GM12878 (cell line): ENCODE measurements at regions not wholly inside any gene's neighbourhood (a gene's known extent, or its start where the extent isn't known, plus 50 kb on each side); places are given as distances from the start of the nearest gene placed in this dataset.

ENCODE experiments used
- CREB1 ChIP-seq: IDR thresholded peaks from 2 replicates; pipeline ENCODE4 v1.6.1; 2012; ENCODE audit warnings: low read depth, mild to moderate bottlenecking, inconsistent platforms
- CTCF ChIP-seq, 3 experiments: IDR thresholded peaks in 2 of 3; conservative IDR thresholded peaks in 1 of 3; 2 replicates each; pipeline ENCODE4 v1.5.1; 2011; ENCODE audit warnings: low read depth in 3 of 3, low read length in 3 of 3, mild to moderate bottlenecking in 3 of 3, control low read depth in 2 of 3, moderate library complexity in 2 of 3, inconsistent platforms in 1 of 3, mixed read lengths in 1 of 3; ENCODE audit not compliant: control insufficient read depth in 2 of 3, insufficient read depth in 1 of 3; ENCODE audit errors: extremely low read depth in 1 of 3
- JUNB ChIP-seq: IDR thresholded peaks from 2 replicates; pipeline ENCODE4 v1.6.1; 2016; ENCODE audit warnings: antibody characterized with exemption, mild to moderate bottlenecking
- POLR2A ChIP-seq: IDR thresholded peaks from 2 replicates; pipeline ENCODE4 v1.6.1; 2011; ENCODE audit warnings: low read depth, mild to moderate bottlenecking, low read length

GRCh38 chr2:128997166-128997866 lies 678.6 kb upstream of the HS6ST1 start:
- no peak for TF ChIP-seq CTCF (IDR thresholded peaks at IDR 0.05 in 2 of 3, conservative IDR thresholded peaks at IDR 0.05 in 1 of 3; ENCODE audit: control insufficient read depth in 2 of 3, extremely low read depth in 1 of 3, insufficient read depth in 1 of 3, low read depth in 3 of 3, low read length in 3 of 3)
- no peak for TF ChIP-seq JUNB
- no peak for TF ChIP-seq CREB1
- no peak for TF ChIP-seq POLR2A
